ENCODE measurements at regions not wholly inside any gene's neighbourhood (a gene's known extent, or its start where the extent isn't known, plus 50 kb on each side); places are given as distances from the start of the nearest gene placed in this dataset.
A peak's percentile ranks its signal among the peaks of the same experiment; 100 is the strongest.

DNA sequence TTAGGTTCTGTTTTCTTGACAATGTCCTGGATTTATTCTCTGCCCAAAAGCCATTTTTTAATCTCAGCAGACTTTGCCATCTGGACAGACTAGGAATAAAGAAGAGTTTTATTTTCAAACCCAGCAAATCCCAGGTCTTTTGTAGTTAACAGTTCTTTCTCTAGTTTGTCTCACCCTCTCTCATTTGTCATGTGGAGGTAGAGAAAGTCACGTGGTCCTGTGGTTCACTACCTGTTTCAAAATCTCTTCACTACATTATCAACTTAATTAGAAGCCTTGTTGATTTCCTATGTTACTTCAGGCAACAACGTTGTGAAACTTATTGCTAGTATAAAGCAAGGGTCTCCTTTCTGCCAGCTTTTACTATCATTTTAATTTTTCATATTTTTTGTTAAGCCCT lies 1222.6 kb downstream of the EFNB2 start:
- DNase-seq (ENCODE audit: low spot score): no peak

DNA sequence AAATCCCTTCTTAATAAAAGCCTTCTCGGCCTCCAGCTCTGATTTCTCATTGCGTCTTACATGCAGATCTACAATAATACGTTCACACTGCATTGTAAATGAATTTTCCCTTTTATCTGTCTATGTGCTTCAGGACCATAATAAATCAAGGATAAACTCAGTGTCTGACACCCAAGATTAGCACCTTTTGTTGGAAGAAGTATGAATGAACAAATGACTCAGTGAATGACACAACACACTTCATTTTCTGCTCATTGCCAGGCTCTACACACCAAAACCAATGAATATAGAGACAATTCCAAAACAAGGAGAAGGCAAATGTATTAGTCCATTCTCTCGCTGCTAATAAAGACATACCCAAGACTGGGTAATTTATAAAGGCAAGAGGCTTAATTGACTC lies 1224.4 kb downstream of the EFNB2 start:
- DNase-seq (ENCODE audit: low spot score): no peak

DNA sequence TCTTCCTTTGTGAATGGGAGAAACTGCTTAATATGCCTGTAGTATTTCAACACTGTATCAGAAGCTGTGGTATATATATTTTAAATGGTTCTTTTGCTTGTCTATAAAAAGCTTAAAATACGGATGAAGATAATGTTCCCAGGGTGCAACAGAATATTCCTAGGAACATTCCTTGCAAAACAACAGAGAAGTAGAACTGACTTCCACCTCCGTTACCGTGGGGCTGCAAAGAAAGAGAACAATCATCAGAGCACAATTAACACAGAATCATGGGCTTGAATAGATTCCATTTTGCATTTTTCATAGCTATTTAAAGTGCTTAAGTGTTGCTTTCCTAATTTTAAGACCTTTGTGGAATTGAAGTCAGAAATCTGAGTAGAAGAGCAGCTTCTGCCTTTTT lies 1227.7 kb downstream of the EFNB2 start:
- no peak for DNase-seq (ENCODE audit: low spot score)

DNA sequence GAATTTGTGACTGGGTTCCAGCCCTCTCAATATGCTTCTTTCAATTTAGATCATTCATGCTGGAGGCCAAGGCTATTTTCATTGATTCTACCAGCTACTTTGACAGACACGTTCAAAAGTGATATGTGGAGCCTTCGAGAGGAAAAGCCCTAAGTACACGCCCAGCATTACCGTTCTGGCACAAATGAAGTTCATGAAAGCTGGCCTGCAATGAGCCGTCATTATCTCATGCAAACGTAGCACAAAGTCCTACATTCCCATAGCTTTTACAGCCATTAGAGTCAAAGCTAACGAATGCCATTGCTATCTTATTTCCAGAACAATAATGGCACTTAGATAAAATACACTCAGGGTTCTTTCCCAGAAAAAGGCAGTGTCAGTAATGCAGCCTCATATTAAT lies 1237.6 kb downstream of the EFNB2 start:
- DNase-seq (ENCODE audit: low spot score): no peak

DNA sequence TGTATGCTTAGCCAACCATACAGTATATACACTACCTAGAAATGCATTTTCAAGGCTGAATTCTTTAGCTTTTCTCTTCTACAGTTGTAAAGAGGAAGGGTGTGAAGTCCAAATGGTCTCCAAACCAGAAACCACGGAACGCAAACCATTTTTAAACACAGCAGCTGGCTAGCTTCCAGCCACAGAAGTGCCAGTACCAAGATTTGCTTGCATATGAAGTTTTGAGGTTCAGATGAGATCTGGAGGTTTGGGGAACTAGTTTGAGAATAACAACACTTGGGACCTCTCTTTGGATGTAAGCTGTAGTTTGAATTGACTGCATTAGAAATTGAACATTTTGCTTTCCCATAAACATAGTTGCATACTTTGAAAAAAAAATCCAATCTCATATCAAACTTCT lies 1243.5 kb downstream of the EFNB2 start:
- peak; percentile 14 for DNase-seq (ENCODE audit: low spot score)

DNA sequence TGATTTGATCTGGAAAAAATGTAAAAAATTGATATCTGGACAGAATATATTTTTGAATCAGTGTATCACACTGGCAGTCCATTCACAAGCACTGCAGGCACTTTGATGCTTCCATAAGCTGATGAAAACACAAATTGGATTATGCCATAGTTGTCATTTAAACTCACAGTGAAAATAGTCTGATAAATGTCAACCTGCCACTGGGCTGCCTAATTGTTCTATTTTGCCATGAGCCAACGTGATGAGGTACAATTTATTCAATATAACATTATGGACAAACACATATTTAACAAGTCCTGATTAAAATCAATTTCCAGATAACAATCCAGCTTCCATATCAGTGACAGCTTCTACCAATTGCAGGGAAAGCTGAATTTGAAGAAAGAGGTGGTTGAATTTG lies 1244.9 kb downstream of the EFNB2 start:
- no peak for DNase-seq (ENCODE audit: low spot score)

DNA sequence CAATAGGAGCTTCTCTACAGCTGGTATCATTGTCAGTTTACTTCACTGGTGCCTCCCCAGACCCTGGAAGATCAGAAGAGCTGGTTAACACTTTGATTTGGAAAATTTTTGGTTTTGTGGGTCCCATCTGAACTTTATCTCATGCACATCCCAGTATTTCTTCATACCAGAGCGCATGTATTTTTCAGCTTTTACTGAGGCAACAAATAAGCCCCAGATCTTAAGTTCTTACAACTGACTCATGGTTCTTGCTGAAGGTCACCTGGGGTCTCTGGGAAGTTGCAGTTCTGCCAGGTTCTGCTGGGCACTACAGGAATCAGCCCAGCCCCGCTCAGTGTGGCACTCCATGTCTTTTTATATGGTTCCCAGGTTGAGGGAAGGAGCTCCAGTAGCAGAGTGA lies 1249.9 kb downstream of the EFNB2 start:
- no peak for DNase-seq (ENCODE audit: low spot score)

DNA sequence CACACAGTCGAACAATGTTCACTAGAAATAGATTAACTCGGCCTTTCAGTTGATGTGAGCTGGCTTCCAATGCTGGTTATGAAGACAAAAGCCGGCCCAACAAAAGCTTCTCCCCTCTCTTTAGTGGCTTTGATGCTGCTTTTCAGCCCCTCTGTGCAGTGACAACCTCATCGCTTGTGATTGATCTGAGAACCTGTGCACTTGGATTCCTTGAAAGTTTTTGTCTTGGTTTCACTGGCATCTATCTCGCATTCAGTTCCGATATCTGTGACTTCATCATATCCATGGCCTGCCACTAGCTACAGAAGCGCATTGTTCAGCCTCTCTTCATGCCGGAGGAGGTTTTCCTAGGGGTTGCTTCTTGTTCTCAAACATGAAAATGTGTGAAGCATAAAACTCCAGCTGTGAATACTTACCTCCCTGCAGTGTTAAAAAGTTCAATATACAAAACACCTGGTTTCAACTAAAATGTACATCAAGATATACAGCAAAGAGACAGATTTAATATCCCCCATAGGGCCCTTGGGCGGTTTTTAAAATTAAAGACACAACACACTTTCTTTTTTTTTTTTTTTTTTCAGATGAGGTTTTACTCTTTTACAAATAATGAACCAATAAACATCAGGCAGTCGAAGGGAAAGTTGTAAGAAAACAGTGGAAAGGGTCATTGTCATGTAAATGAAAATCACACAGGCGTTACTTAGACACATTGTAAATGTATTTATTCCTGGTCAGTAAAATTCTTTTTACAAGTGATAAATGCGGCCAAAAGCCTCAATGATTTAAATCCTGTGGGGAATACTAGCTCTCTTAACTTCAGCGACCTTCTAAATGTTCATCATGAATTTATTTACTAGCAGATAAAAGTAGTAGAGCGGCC lies 1252.8 kb downstream of the EFNB2 start:
- no peak for DNase-seq (ENCODE audit: low spot score)

DNA sequence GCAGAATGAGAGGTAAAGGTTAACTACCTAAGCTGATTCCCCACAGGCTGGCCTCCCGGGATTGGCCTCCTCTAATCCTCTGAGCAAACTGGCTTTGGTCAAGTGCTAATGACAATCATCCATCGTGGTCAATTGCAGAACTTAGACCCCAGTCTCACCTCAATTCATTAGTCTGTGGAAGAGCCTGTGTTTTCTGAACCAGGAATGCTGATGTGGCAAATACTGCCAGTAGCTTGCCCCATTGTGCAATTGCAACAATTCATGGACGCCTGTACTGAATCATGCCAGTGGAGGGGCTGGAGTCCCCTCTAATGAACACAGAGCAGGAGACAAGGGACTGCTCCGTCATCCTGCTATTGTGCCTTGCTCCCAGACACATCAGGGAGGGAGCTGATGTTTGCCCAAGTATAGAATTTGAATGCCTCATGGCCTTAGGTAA lies 1256.5 kb downstream of the EFNB2 start:
- DNase-seq (ENCODE audit: low spot score): no peak

DNA sequence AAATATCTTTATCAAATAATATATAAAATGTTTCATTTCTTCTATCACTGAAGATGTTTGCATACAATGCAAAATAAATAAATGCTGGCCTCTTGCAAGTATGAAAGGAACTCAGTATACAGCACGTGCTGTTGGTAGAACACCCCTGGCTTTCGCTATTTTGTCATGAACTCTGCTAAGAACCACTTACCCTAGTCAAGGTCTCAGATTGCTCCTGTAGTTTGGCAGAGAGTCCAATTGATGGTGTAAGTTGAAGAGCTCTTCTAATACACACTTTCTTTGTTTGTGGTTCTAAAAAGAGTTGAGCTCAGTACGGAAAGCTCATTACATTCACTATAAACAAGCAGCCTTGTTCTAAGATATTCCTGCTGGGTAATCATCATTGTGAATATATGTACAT lies 1258.9 kb downstream of the EFNB2 start:
- DNase-seq (ENCODE audit: low spot score): no peak

DNA sequence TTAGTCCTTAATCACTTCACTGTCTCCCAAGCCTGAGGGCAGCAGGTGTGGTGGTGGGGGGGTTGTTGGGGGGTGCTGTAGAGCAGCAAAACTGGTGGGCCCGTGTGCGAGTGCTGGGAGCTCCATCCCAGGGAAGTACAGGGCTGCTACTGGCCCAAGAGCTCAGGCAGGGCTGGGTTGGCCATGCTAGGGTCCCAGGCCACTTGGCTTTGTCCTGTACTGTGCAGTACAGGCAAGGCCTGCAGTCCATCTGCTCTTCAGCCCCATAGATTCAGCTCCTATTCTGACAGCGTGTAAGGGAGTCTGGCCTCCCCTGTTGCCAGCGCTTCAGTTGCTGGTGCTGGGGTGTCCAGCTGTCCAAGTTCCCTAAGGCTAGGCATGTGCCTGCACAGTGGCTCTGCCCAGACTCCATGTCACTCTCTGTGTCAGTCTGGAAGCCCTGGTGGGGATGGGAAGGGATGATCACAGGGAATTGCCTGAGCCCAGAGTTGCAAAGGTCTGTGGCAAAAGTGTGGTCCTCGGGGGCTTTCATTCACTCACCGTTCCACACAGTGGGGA lies 1261.7 kb downstream of the EFNB2 start:
- no peak for DNase-seq (ENCODE audit: low spot score)

DNA sequence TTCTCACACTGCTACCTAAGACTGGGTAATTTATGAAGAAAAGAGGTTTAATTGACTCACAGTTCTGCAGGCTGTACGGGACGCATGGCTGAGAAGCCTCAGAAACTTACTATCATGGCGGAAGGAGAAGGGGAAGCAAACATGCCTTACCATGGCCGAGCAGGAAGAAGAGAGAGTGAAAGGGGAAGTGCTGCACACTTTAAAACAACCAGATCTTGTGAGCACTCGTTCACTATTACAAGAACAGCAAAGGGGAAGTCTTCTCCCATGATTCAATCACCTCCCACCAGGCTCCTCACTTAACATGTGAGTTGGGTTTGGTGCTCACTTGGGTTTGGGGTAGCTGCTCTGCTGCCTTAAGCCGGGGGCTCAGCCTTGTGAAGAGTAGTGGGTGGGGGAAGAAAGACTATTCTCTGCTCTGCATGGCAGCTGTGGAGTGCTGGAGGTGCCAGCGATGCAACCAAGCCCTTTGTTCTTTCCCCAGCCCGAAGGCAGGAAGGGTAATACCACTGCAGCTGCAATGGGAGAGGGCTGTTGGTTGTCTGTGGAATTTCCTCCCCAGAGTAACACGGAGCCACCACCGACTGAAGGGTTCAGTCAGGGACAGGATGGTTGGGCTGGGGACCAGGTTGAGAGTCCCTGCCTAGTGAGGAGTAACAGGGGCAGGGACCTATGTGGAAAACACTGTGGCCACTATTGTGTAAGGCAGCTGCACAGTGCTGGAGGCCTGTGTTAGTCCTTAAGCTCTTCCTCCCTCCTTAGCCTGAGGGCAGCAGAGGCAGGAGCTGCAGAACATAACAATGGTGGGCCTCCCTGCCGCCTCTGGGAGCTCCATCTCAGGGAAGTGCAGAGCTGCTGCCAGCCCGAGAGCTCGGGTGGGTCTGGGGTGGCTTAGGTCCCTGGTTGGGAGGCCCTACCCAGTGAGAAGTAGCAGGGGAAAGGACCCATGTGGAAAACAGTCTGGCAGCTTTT lies 1262.5 kb downstream of the EFNB2 start:
- peak; percentile 11 for DNase-seq (ENCODE audit: low spot score)

DNA sequence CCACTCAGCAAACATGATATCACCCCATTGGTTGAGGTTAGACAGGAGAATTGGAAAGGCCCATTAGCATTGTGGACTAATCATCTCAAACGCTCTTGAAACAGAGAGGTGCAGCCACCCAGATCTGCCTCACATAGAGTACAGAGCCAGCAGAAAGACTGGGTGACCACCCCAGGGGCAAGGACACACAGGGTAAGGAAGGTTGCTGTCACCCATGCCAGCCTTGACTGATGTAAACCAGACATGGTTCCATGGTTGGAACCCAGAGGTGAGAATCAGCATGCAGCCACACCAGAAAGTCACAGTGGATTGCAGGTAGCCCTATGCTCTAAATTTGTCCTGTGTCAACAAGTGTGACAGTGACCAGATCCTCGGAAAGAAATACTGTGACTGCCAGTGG lies 1268.8 kb downstream of the EFNB2 start:
- DNase-seq (ENCODE audit: low spot score): no peak

DNA sequence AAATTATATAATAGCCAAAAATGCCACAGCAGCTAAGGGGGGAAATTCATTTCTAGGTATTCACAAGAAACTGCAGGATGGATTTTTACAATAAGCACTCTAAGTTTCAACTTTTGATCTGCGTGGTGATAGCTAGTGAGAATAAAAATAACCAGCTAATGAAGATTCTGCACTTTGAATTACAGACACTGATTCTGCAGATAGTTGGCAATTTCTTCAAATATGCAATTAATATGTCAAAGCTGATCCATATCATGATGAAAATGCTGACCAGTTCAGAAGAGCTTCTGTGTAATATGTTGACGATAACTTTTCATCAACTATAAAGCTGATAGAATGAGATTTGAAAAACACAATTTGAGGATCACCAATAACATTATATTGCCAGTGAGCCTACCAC lies 1272.9 kb downstream of the EFNB2 start:
- DNase-seq (ENCODE audit: low spot score): no peak

DNA sequence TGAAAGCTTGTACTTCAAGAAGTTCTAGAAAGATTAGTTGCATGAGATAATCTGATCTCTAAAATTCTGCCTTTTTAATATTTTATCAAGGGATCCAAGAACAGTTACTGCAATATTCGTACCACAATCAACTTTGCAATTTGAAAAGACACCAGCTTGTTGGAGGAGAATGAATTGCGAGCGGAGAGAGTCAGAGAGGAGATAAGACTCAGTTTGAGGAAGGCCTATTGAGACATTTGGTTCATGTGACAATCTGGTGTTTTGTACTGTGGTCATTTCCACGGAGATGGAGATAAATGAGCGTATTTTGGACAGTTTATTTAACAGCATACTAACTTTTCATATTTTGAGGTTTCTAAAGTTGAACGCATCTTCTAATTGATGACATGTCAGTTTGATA lies 1276.0 kb downstream of the EFNB2 start:
- DNase-seq (ENCODE audit: low spot score): no peak

DNA sequence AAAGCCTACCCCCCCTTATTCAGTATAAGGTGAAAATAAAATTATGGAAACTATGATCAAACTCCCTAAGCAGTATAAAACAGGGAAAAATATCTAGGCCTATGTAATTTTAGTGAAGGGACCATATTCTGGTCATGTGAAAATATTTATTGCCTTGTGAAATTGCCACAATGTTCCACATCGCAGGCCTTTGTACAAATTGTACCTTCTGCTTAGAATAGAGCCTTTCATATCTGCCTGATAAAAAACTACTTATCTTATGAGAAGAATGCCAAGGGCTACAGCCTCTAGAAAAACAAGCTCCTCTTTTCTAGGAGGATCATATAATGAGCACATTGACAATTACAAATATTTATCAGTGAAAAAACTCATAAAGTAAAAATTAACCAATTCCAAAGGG lies 1280.0 kb downstream of the EFNB2 start:
- no peak for DNase-seq (ENCODE audit: low spot score)

DNA sequence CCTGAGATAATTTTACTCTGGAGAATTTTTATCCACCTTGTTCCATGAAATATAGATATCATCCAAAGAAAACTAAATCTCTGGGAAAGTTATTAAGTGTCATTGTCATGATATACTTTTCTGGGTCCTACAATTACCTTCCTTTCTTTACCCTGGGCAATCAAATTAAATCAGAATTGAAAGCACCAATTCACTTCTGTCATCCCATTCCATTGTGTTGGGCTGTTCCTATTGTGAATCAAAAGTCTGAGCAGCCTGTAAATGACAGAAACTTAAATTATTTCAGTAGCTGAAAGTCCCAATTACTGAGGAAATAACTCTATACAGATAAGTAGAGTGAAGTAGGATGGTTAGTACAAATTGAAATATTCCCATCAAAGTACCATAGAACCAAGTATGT lies 1284.2 kb downstream of the EFNB2 start:
- no peak for DNase-seq (ENCODE audit: low spot score)

DNA sequence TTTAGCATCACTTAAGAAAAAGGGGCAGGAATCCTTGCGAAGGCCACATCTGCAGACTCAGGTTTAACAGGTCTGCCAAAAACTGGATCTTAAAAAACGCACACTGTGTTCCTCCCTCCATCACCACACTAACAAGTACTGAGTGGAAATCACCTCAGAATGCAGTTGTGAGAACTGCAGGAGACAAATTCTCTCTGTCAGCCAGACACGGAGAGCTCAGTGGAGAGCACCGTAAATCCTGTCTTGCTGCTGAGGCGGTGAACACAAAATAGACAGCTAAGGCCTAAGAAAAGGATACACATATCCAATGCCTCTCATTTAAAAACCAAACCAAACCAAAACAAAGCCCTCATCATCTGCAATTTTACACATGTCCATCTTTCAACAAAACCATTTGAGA lies 1287.6 kb downstream of the EFNB2 start:
- DNase-seq (ENCODE audit: low spot score): no peak

DNA sequence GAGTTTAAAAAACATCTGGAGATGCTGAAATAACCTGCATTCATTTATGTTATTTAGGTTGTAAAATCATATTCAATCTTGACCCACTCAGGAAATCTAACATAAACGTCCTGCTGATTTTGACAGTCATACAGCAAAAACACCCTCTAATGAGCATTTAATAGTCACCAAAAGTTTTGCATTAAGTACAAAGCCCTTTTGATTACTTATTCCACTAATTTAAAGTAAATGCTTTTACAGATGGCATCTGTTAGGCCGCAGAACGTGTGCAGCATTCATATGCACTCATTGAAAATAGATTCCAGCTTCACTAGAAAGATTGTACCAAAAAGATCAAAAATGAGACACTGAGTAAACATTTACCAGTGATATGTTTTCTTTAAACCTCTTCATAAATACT lies 1295.1 kb downstream of the EFNB2 start:
- DNase-seq (ENCODE audit: low spot score): no peak

DNA sequence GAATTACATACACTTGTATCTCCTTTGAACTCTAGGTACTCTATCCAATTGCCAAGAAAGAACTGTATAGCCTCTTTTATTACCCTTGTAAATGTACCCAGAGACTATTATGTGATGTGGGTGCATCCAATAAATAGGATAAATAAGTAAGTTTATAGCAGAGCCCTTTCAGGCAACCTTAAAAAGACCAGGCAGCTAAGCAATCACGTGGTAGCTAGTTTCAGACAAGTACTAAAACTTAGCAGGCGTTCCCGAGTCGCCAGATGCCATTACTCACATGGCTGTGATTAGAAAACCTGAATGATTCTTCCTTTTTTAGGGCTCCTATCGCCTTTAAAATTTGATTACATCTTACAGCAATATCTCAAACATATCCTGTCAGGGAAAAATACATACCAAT lies 1303.0 kb downstream of the EFNB2 start:
- DNase-seq (ENCODE audit: low spot score): no peak

DNA sequence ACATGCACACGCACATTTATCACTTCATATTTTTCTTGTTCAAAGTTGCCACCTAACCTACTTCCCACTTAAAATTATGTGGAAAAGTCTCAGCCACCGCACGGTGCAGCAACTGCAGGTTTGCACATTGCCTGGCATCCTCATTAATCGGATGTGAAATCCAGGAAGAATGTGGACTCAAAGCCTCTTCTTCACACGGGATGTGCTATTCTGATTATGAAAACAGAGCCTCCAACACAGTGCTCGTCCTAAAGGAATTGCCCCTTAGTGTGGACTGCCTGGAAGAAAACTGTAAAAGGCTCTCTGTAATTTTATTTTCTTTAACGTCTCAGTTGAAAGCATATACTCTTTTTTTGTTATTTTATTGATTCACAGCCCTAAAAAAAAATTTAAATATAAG lies 1303.5 kb downstream of the EFNB2 start:
- DNase-seq (ENCODE audit: low spot score): no peak

DNA sequence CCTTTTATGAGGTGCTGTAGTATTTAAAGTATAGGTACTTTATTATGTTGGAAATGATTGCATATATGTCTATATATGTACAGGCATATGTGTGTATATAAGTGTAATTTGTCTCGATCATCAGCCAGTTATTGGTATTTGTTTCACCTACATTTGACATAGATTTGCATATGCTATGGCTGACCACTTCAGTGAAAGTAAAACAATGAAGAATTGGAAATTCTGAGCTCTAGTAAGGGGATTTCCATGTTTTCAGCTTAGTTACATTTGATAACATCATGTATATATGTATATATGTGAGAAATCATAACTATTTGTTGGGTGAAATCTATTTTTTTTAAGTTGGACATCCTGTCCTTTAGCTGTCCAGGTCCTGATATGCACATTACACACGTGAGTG lies 1303.9 kb downstream of the EFNB2 start:
- no peak for DNase-seq (ENCODE audit: low spot score)

DNA sequence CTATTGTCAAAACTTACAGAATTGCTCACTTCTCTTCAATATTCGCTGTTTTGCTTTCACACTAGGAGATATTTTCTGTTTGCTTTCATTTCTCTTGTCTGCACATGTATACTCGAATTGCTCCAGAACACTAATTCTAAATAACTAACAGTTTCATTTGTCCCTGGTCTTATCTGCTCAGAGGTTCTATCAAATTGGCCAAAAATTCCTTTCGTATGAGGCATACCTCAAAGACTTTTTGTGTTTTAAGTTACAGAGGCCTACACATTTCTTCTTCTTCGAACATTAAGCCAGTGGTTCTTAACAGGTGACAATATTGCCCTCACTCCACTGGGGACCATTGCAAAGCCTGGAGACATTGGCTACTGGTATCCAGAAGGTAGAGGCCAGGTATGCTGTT lies 1314.6 kb downstream of the EFNB2 start:
- no peak for DNase-seq (ENCODE audit: low spot score)
